Stimulated activated CD4-positive, alpha-beta T cell treated with anti-CD3 and anti-CD28 coated beads, Interleukin-2, amount 100 ng/mL, for 48 hours (primary cell): ENCODE measurements at regions not wholly inside any gene's neighbourhood (a gene's known extent, or its start where the extent isn't known, plus 50 kb on each side); places are given as distances from the start of the nearest gene placed in this dataset.

ENCODE experiments used
- DNase-seq, 2 donors: peaks; one replicate each; pipeline ENCODE4 v3.0.0-alpha.2; 2020

GRCh38 chr12:19627719-19628118, 188.4 kb downstream of the AEBP2 start:
- DNase-seq, result no peak

- no peak for DNase-seq
These were observed 191.2 kb downstream of the AEBP2 start for GRCh38 chr12:19630536-19630935.

- no peak for DNase-seq
These were observed 193.9 kb downstream of the AEBP2 start for GRCh38 chr12:19633194-19633593.

GRCh38 chr12:19633641-19634040, 194.3 kb downstream of the AEBP2 start:
- DNase-seq, result no peak

- no peak for DNase-seq
These were observed 200.6 kb downstream of the AEBP2 start for GRCh38 chr12:19639781-19640415.

- DNase-seq, result no peak
These were observed 202.2 kb downstream of the AEBP2 start for GRCh38 chr12:19641235-19642080.

- DNase-seq, result no peak
These were observed 203.1 kb downstream of the AEBP2 start for GRCh38 chr12:19642345-19642744.

GRCh38 chr12:19643635-19644034, 204.3 kb downstream of the AEBP2 start:
- DNase-seq, result no peak

- no peak for DNase-seq
These were observed 205.3 kb downstream of the AEBP2 start for GRCh38 chr12:19644571-19644970.

- DNase-seq, result no peak
These were observed 206.5 kb downstream of the AEBP2 start for GRCh38 chr12:19645823-19646222.

- no peak for DNase-seq
These were observed 207.3 kb downstream of the AEBP2 start for GRCh38 chr12:19646599-19646998.

GRCh38 chr12:19647806-19648556, 208.7 kb downstream of the AEBP2 start:
- no peak for DNase-seq

- DNase-seq, result no peak
These were observed 209.3 kb downstream of the AEBP2 start for GRCh38 chr12:19648591-19648990.

- DNase-seq, result no peak
These were observed 213.1 kb downstream of the AEBP2 start for GRCh38 chr12:19652386-19652785.

- DNase-seq, result no peak
These were observed 215.5 kb downstream of the AEBP2 start for GRCh38 chr12:19654650-19655376.

GRCh38 chr12:19657118-19657731, 217.9 kb downstream of the AEBP2 start:
- no peak for DNase-seq

GRCh38 chr12:19657732-19658130, 218.4 kb downstream of the AEBP2 start:
- no peak for DNase-seq

GRCh38 chr12:19659086-19659485, 219.8 kb downstream of the AEBP2 start:
- no peak for DNase-seq

GRCh38 chr12:19659501-19659900, 220.2 kb downstream of the AEBP2 start:
- no peak for DNase-seq

GRCh38 chr12:19665121-19665900, 226.0 kb downstream of the AEBP2 start:
- DNase-seq, result no peak

- DNase-seq, result no peak
These were observed 226.8 kb downstream of the AEBP2 start for GRCh38 chr12:19666070-19666469.

- no peak for DNase-seq
These were observed 230.5 kb downstream of the AEBP2 start for GRCh38 chr12:19669793-19670192.
